ENCODE measurements at regions not wholly inside any gene's neighbourhood (a gene's known extent, or its start where the extent isn't known, plus 50 kb on each side); places are given as distances from the start of the nearest gene placed in this dataset.

GRCh38 chr2:23270810-23271209 lies 114.2 kb upstream of the KLHL29 start:
- H3K4me1 ChIP-seq (ENCODE audit: low read length), result no peaks in the 10 kb centered on the region
- no peaks in the 10 kb centered on the region for H3K79me2 ChIP-seq (ENCODE audit: low read length)
- H3K4me2 ChIP-seq (ENCODE audit: low read length), result no peak overlapping the region
- H3K36me3 ChIP-seq (replicated peaks; ENCODE audit: low read depth, low read length), result no peaks in the 10 kb centered on the region
- H3K9ac ChIP-seq (ENCODE audit: low read length), result no peak overlapping the region
- H4K20me1 ChIP-seq (ENCODE audit: insufficient read depth, low read length), result no peaks in the 10 kb centered on the region
- no peaks in the 10 kb centered on the region for H3K9me3 ChIP-seq (ENCODE audit: insufficient read depth, low read length)
- H3K4me3 ChIP-seq (ENCODE audit: low read length), result no peak overlapping the region
- H3K27ac ChIP-seq (ENCODE audit: low read length), result no peak overlapping the region
- TF ChIP-seq CTCF (IDR thresholded peaks at IDR 0.05; ENCODE audit: low read depth, low read length), result no peak
- TF ChIP-seq EZH2phosphoT487 (IDR thresholded peaks at IDR 0.05; ENCODE audit: low read depth), result no peak
- peaks cover 8% of the 10 kb centered on the region; the same call in 1 of the 2 replicates for H3K27me3 ChIP-seq (ENCODE audit: low read depth, low read length)
- no peak overlapping the region for H2AFZ ChIP-seq (ENCODE audit: low read depth, low read length)

- Histone ChIP-seq H3K9me3 (ENCODE audit: insufficient read depth, low read length) (no peaks in the 10 kb centered on the region), H4K20me1 (ENCODE audit: insufficient read depth, low read length) (no peaks in the 10 kb centered on the region), H2AFZ (ENCODE audit: low read depth, low read length) (no peak overlapping the region), H3K36me3 (replicated peaks; ENCODE audit: low read depth, low read length) (no peaks in the 10 kb centered on the region), H3K4me2 (ENCODE audit: low read length) (no peak overlapping the region), H3K27ac (ENCODE audit: low read length) (no peak overlapping the region), H3K9ac (ENCODE audit: low read length) (no peak overlapping the region), H3K79me2 (ENCODE audit: low read length) (no peaks in the 10 kb centered on the region), H3K27me3 (ENCODE audit: low read depth, low read length) (peaks cover 8% of the 10 kb centered on the region; the same call in 1 of the 2 replicates), H3K4me3 (ENCODE audit: low read length) (no peak overlapping the region), H3K4me1 (ENCODE audit: low read length) (no peaks in the 10 kb centered on the region)
- TF ChIP-seq CTCF (IDR thresholded peaks at IDR 0.05; ENCODE audit: low read depth, low read length) (no peak), EZH2phosphoT487 (IDR thresholded peaks at IDR 0.05; ENCODE audit: low read depth) (no peak)
Measured at GRCh38 chr2:23271230-23271629, 113.7 kb upstream of the KLHL29 start.

GRCh38 chr2:23273786-23274185 lies 111.2 kb upstream of the KLHL29 start:
- H3K27ac ChIP-seq (ENCODE audit: low read length), result no peak overlapping the region
- H3K27me3 ChIP-seq (ENCODE audit: low read depth, low read length), result peaks cover 8% of the 10 kb centered on the region; the same call in 1 of the 2 replicates
- H3K36me3 ChIP-seq (replicated peaks; ENCODE audit: low read depth, low read length), result no peaks in the 10 kb centered on the region
- TF ChIP-seq EZH2phosphoT487 (IDR thresholded peaks at IDR 0.05; ENCODE audit: low read depth), result no peak
- no peak for TF ChIP-seq CTCF (IDR thresholded peaks at IDR 0.05; ENCODE audit: low read depth, low read length)
- no peaks in the 10 kb centered on the region for H3K9me3 ChIP-seq (ENCODE audit: insufficient read depth, low read length)
- no peaks in the 10 kb centered on the region for H4K20me1 ChIP-seq (ENCODE audit: insufficient read depth, low read length)
- no peak overlapping the region for H3K4me3 ChIP-seq (ENCODE audit: low read length)
- no peak overlapping the region for H3K9ac ChIP-seq (ENCODE audit: low read length)
- H3K79me2 ChIP-seq (ENCODE audit: low read length), result no peaks in the 10 kb centered on the region
- H3K4me1 ChIP-seq (ENCODE audit: low read length), result no peaks in the 10 kb centered on the region
- no peak overlapping the region for H3K4me2 ChIP-seq (ENCODE audit: low read length)
- H2AFZ ChIP-seq (ENCODE audit: low read depth, low read length), result no peak overlapping the region

- TF ChIP-seq CTCF (IDR thresholded peaks at IDR 0.05; ENCODE audit: low read depth, low read length) (no peak), EZH2phosphoT487 (IDR thresholded peaks at IDR 0.05; ENCODE audit: low read depth) (no peak)
- no peaks in the 10 kb centered on the region for H3K4me1 ChIP-seq (ENCODE audit: low read length)
- peaks cover 6% of the 10 kb centered on the region; the same call in 1 of the 2 replicates for H3K27me3 ChIP-seq (ENCODE audit: low read depth, low read length)
- H3K27ac ChIP-seq (ENCODE audit: low read length), result no peak overlapping the region
- H3K79me2 ChIP-seq (ENCODE audit: low read length), result no peaks in the 10 kb centered on the region
- no peaks in the 10 kb centered on the region for H3K9me3 ChIP-seq (ENCODE audit: insufficient read depth, low read length)
- no peak overlapping the region for H3K4me3 ChIP-seq (ENCODE audit: low read length)
- no peak overlapping the region for H2AFZ ChIP-seq (ENCODE audit: low read depth, low read length)
- H3K4me2 ChIP-seq (ENCODE audit: low read length), result no peak overlapping the region
- no peaks in the 10 kb centered on the region for H3K36me3 ChIP-seq (replicated peaks; ENCODE audit: low read depth, low read length)
- no peaks in the 10 kb centered on the region for H4K20me1 ChIP-seq (ENCODE audit: insufficient read depth, low read length)
- H3K9ac ChIP-seq (ENCODE audit: low read length), result no peak overlapping the region
Measured at GRCh38 chr2:23280401-23280800, 104.6 kb upstream of the KLHL29 start.
